ENCODE measurements at regions not wholly inside any gene's neighbourhood (a gene's known extent, or its start where the extent isn't known, plus 50 kb on each side); places are given as distances from the start of the nearest gene placed in this dataset.

DNA sequence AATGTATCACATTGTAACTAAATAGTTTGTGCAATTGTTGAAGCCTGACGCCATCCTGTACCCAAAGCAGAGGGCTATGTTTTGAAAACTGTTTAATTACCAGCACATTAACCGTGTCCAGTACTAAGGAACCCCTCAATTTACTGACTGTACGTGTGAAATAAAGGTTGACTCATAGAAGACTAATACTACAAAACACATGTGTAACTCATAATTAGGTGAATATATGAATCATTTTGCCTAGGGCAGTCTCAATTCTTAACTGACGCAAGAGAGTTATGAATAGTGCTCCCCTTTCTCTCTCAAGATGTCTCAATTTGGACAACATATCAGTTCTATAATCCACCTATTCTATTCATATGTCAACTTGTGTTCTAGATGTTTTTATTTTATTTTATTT lies 558.4 kb downstream of the PRDM9 start:
- POLR2A ChIA-PET = no interaction called here
- CTCF ChIA-PET (ENCODE audit: low intra/inter-chr PET ratio, low total read pairs) = no interaction called here
- no peaks in the 10 kb centered on the region for H3K27me3 ChIP-seq (ENCODE audit: control insufficient read depth in 1 of 2, insufficient read depth in 2 of 2, low read length in 2 of 2)
- TF ChIP-seq ZNF891 (CRISPR knock-in tag; IDR thresholded peaks at IDR 0.05) (no peak), SMAD3 (CRISPR knock-in tag; IDR thresholded peaks at IDR 0.05) (no peak), ZBTB20 (CRISPR knock-in tag; IDR thresholded peaks at IDR 0.05; ENCODE audit: borderline replicate concordance, low read depth) (no peak), SIN3B (IDR thresholded peaks at IDR 0.05; ENCODE audit: low read length) (no peak), ISX (CRISPR knock-in tag; conservative IDR thresholded peaks at IDR 0.05) (no peak), FOXK1 (CRISPR knock-in tag; IDR thresholded peaks at IDR 0.05; ENCODE audit: borderline replicate concordance, low read depth) (no peak), RFX5 (IDR thresholded peaks at IDR 0.05; ENCODE audit: low read depth, low read length) (no peak)
- H3K79me2 ChIP-seq (ENCODE audit: insufficient read depth, low read length) = no peaks in the 10 kb centered on the region
- H3K4me3 ChIP-seq (replicated peaks in 1 of 3; ENCODE audit: insufficient read depth in 1 of 3, low read depth in 2 of 3, low read length in 3 of 3) = no peak overlapping the region
- no TSS peak for BruUV-seq (replicated peaks)
- no peak overlapping the region for H2AFZ ChIP-seq (ENCODE audit: low read length)
- 25% methylated on average over 4 of the region's 4 CpGs for WGBS (ENCODE audit: low lambda C conversion rate)
- peaks cover 23% of the 10 kb centered on the region for H3K9me3 ChIP-seq (ENCODE audit: low read length)
- DNase-seq (ENCODE audit: low spot score) = no peak
- no peak for FAIRE-seq
- no peak for ATAC-seq
- H4K20me1 ChIP-seq (ENCODE audit: insufficient read depth, low read length) = no peaks in the 10 kb centered on the region
- H3K36me3 ChIP-seq (replicated peaks in 1 of 2; ENCODE audit: control insufficient read depth in 1 of 2, insufficient read depth in 2 of 2, low read length in 2 of 2) = no peaks in the 10 kb centered on the region
- intact Hi-C loops (cut with micrococcal nuclease; ENCODE audit: unreplicated experiment) = no loop called here
- no peak overlapping the region for H3K4me2 ChIP-seq (ENCODE audit: low read depth, low read length)
- H3K4me1 ChIP-seq (ENCODE audit: insufficient read depth, low read length) = no peaks in the 10 kb centered on the region
- H3K9ac ChIP-seq (ENCODE audit: insufficient read depth, low read depth, low read length) = no peak overlapping the region
- in situ Hi-C loops (cut with HindIII; ENCODE audit: extremely low pct_ligation_motif_present, low pct_unique_long_range_greater_than_20kb) = no loop called here
- no peak overlapping the region for H3K27ac ChIP-seq (ENCODE audit: extremely low read length, insufficient read depth, low read length)

DNA sequence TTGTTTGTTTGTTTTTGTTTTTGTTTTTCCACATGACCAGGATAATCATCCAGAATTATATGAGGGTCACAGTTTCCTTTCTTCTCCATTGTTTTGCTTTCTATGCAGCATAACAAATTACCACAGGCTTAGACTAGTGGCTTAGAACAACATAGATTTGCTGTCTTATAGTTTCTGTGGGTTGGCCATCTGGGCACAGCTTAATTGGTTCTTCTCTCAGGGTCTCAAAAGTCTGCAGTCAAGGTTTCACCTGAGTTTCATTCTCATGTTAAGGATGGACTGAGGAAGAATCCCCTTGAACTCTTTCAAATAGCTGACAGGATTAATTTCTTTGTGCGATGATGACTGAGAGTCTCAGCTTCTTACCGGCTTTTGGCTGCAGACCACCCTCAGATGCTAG lies 559.8 kb downstream of the PRDM9 start:
- in situ Hi-C loops (cut with HindIII; ENCODE audit: extremely low pct_ligation_motif_present, low pct_unique_long_range_greater_than_20kb) = no loop called here
- no TSS peak for BruUV-seq (replicated peaks)
- no peak overlapping the region for H3K9ac ChIP-seq (ENCODE audit: insufficient read depth, low read depth, low read length)

More for the DNA sequence above, 559.8 kb downstream of the PRDM9 start:
- TF ChIP-seq, protein P1, sequence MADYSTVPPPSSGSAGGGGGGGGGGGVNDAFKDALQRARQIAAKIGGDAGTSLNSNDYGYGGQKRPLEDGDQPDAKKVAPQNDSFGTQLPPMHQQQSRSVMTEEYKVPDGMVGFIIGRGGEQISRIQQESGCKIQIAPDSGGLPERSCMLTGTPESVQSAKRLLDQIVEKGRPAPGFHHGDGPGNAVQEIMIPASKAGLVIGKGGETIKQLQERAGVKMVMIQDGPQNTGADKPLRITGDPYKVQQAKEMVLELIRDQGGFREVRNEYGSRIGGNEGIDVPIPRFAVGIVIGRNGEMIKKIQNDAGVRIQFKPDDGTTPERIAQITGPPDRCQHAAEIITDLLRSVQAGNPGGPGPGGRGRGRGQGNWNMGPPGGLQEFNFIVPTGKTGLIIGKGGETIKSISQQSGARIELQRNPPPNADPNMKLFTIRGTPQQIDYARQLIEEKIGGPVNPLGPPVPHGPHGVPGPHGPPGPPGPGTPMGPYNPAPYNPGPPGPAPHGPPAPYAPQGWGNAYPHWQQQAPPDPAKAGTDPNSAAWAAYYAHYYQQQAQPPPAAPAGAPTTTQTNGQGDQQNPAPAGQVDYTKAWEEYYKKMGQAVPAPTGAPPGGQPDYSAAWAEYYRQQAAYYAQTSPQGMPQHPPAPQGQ (CRISPR knock-in tag; IDR thresholded peaks at IDR 0.05; ENCODE audit: borderline replicate concordance) = no peak
- no peak for TF ChIP-seq ZNF724P (CRISPR knock-in tag; IDR thresholded peaks at IDR 0.05; ENCODE audit: borderline replicate concordance)
- TF ChIP-seq, protein P2, sequence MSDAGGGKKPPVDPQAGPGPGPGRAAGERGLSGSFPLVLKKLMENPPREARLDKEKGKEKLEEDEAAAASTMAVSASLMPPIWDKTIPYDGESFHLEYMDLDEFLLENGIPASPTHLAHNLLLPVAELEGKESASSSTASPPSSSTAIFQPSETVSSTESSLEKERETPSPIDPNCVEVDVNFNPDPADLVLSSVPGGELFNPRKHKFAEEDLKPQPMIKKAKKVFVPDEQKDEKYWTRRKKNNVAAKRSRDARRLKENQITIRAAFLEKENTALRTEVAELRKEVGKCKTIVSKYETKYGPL (CRISPR knock-in tag; IDR thresholded peaks at IDR 0.05) = no peak
- TF ChIP-seq ZBTB21 (CRISPR knock-in tag; IDR thresholded peaks at IDR 0.05) = no peak
- H3K4me2 ChIP-seq (ENCODE audit: low read depth, low read length) = no peak overlapping the region
- H3K27ac ChIP-seq (ENCODE audit: extremely low read length, insufficient read depth, low read length) = no peak overlapping the region
- 30% methylated on average over 2 of the region's 2 CpGs for WGBS (ENCODE audit: low lambda C conversion rate)
- H2AFZ ChIP-seq (ENCODE audit: low read length) = no peak overlapping the region
- no peaks in the 10 kb centered on the region for H3K27me3 ChIP-seq (ENCODE audit: control insufficient read depth in 1 of 2, insufficient read depth in 2 of 2, low read length in 2 of 2)
- ChIA-PET POLR2A (no interaction called here), CTCF (ENCODE audit: low intra/inter-chr PET ratio, low total read pairs) (no interaction called here)
- ATAC-seq (no peak), FAIRE-seq (no peak), DNase-seq (ENCODE audit: low spot score) (no peak)
- peaks cover 24% of the 10 kb centered on the region for H3K9me3 ChIP-seq (ENCODE audit: low read length)
- H4K20me1 ChIP-seq (ENCODE audit: insufficient read depth, low read length) = no peaks in the 10 kb centered on the region
- no peaks in the 10 kb centered on the region for H3K4me1 ChIP-seq (ENCODE audit: insufficient read depth, low read length)
- no peaks in the 10 kb centered on the region for H3K36me3 ChIP-seq (replicated peaks in 1 of 2; ENCODE audit: control insufficient read depth in 1 of 2, insufficient read depth in 2 of 2, low read length in 2 of 2)
- intact Hi-C loops (cut with micrococcal nuclease; ENCODE audit: unreplicated experiment) = no loop called here
- no peaks in the 10 kb centered on the region for H3K79me2 ChIP-seq (ENCODE audit: insufficient read depth, low read length)
- no peak overlapping the region for H3K4me3 ChIP-seq (replicated peaks in 1 of 3; ENCODE audit: insufficient read depth in 1 of 3, low read depth in 2 of 3, low read length in 3 of 3)

Data from HepG2 (cell line).